Erythroblast (primary cell): ENCODE measurements at regions not wholly inside any gene's neighbourhood (a gene's known extent, or its start where the extent isn't known, plus 50 kb on each side); places are given as distances from the start of the nearest gene placed in this dataset.

ENCODE experiments used
- GATA1 ChIP-seq: IDR thresholded peaks from 2 replicates; pipeline ENCODE4 v1.6.1; 2011; ENCODE audit warnings: low read depth, mild to moderate bottlenecking, control low read depth, low read length, moderate library complexity
- POLR2A ChIP-seq: IDR thresholded peaks from 2 replicates; pipeline ENCODE4 v1.6.1; 2011; ENCODE audit warnings: mild to moderate bottlenecking, low read length

- TF ChIP-seq POLR2A, result no peak
- TF ChIP-seq GATA1, result no peak
These were observed 287.4 kb downstream of the SEC14L1 start for GRCh38 chr17:77428020-77428748.
